Liver (tissue), 8 donors: ENCODE measurements at regions not wholly inside any gene's neighbourhood (a gene's known extent, or its start where the extent isn't known, plus 50 kb on each side); places are given as distances from the start of the nearest gene placed in this dataset.

Source experiments
- DNase-seq: peaks from one replicate; pipeline ENCODE4 v3.0.0-alpha.2; 2017; ENCODE audit warnings: low spot score
- H3K27ac ChIP-seq, 2 donors: one replicate each; pipeline ENCODE4 v1.7.0; 2013; ENCODE audit warnings: inconsistent platforms in 2 of 2, low read length in 2 of 2, control low read depth in 1 of 2, low read depth in 1 of 2, mild to moderate bottlenecking in 1 of 2
- H3K27me3 ChIP-seq, 4 donors: one replicate each; pipeline versions ENCODE4 v1.6.1 to v1.7.0; 2013; ENCODE audit warnings: low read length in 3 of 4, inconsistent platforms in 1 of 4, mild to moderate bottlenecking in 1 of 4, moderate library complexity in 1 of 4; ENCODE audit not compliant: control insufficient read depth in 4 of 4, insufficient read depth in 4 of 4
- H3K36me3 ChIP-seq, 4 donors: one replicate each; pipeline versions ENCODE4 v1.6.1 to v1.7.0; 2013; ENCODE audit warnings: low read length in 3 of 4, mild to moderate bottlenecking in 3 of 4, low read depth in 1 of 4, moderate library complexity in 1 of 4; ENCODE audit not compliant: control insufficient read depth in 4 of 4, insufficient read depth in 3 of 4
- H3K4me1 ChIP-seq, 4 donors: one replicate each; pipeline versions ENCODE4 v1.6.1 to v1.7.0; 2013; ENCODE audit warnings: low read length in 3 of 4, mild to moderate bottlenecking in 3 of 4, moderate library complexity in 1 of 4; ENCODE audit not compliant: control insufficient read depth in 4 of 4, insufficient read depth in 4 of 4
- H3K4me3 ChIP-seq, 3 donors: one replicate each; pipeline versions ENCODE4 v1.6.1 to v1.7.0; 2013; ENCODE audit warnings: low read length in 3 of 3, control low read depth in 1 of 3, low read depth in 1 of 3, mild to moderate bottlenecking in 1 of 3
- H3K9ac ChIP-seq, 2 donors: one replicate each; pipeline ENCODE4 v1.7.0; 2013; ENCODE audit warnings: low read length in 2 of 2, mild to moderate bottlenecking in 2 of 2, moderate library complexity in 2 of 2, control low read depth in 1 of 2, low read depth in 1 of 2
- H3K9me3 ChIP-seq, 4 donors: one replicate each; pipeline versions ENCODE4 v1.6.1 to v1.7.0; 2013; ENCODE audit warnings: low read length in 3 of 4; ENCODE audit not compliant: control insufficient read depth in 4 of 4
- ATF3 ChIP-seq: IDR thresholded peaks from 2 replicates; pipeline ENCODE4 v1.6.1; 2016; ENCODE audit warnings: antibody characterized with exemption
- CTCF ChIP-seq: fragments of 150-350 bp; IDR thresholded peaks from 2 replicates; pipeline ENCODE4 v1.5.1; 2017; ENCODE audit warnings: improper control_type of control experiment, low read depth, low read length; ENCODE audit not compliant: missing input control
- EGR1 ChIP-seq, 2 donors: IDR thresholded peaks; 2 replicates each; pipeline ENCODE4 v1.6.1; 2016 to 2018; ENCODE audit warnings: antibody characterized with exemption in 2 of 2, low read depth in 2 of 2
- FOXA2 ChIP-seq: IDR thresholded peaks from 2 replicates; pipeline ENCODE4 v1.6.1; 2016; ENCODE audit warnings: antibody characterized with exemption
- GABPA ChIP-seq, 2 donors: IDR thresholded peaks in 1 of 2; conservative IDR thresholded peaks in 1 of 2; 2 replicates each; pipeline ENCODE4 v1.6.1; 2016; ENCODE audit warnings: antibody characterized with exemption in 2 of 2, mild to moderate bottlenecking in 1 of 2, moderate library complexity in 1 of 2
- HNF4A ChIP-seq, 2 donors: conservative IDR thresholded peaks; 2 replicates each; pipeline ENCODE4 v1.6.1; 2016; ENCODE audit warnings: antibody characterized with exemption in 2 of 2, mild to moderate bottlenecking in 2 of 2
- HNF4G ChIP-seq: IDR thresholded peaks from 2 replicates; pipeline ENCODE4 v1.6.1; 2016; ENCODE audit warnings: antibody characterized with exemption
- JUND ChIP-seq, 2 donors: IDR thresholded peaks; 2 replicates each; pipeline ENCODE4 v1.6.1; 2016; ENCODE audit warnings: antibody characterized with exemption in 2 of 2
- MAX ChIP-seq: IDR thresholded peaks from 2 replicates; pipeline ENCODE4 v1.6.1; 2016; ENCODE audit warnings: antibody characterized with exemption
- NR2F2 ChIP-seq: IDR thresholded peaks from 2 replicates; pipeline ENCODE4 v1.6.1; 2016; ENCODE audit warnings: antibody characterized with exemption
- RAD21 ChIP-seq, 2 donors: IDR thresholded peaks; 2 replicates each; pipeline ENCODE4 v1.6.1; 2016; ENCODE audit warnings: antibody characterized with exemption in 2 of 2, mild to moderate bottlenecking in 2 of 2
- REST ChIP-seq: IDR thresholded peaks from 2 replicates; pipeline ENCODE4 v1.6.1; 2016; ENCODE audit warnings: antibody characterized with exemption, mild to moderate bottlenecking
- RXRA ChIP-seq, 2 donors: IDR thresholded peaks; 2 replicates each; pipeline ENCODE4 v1.6.1; 2017 to 2018; ENCODE audit warnings: antibody characterized with exemption in 2 of 2, mild to moderate bottlenecking in 1 of 2
- SP1 ChIP-seq: IDR thresholded peaks from 2 replicates; pipeline ENCODE4 v1.6.1; 2018; ENCODE audit warnings: antibody characterized with exemption, mild to moderate bottlenecking
- TAF1 ChIP-seq: conservative IDR thresholded peaks from 2 replicates; pipeline ENCODE4 v1.6.1; 2016; ENCODE audit warnings: antibody characterized with exemption, mild to moderate bottlenecking
- YY1 ChIP-seq: IDR thresholded peaks from 2 replicates; pipeline ENCODE4 v1.6.1; 2016; ENCODE audit warnings: antibody characterized with exemption, mild to moderate bottlenecking
- ZBTB33 ChIP-seq: IDR thresholded peaks from 2 replicates; pipeline ENCODE4 v1.6.1; 2016; ENCODE audit warnings: antibody characterized with exemption
- WGBS: extraction: QIAGEN DNeasy Blood & Tissue Kit; methylation state at CpG from one replicate; pipeline ENCODE4 v1.1.7; 2013; 5-methylcytosine and 5-hydroxymethylcytosine counted together
- donor health status: healthy.
- donor health status: healthy.
- donor health status: healthy.
- donor health status: healthy.
- donor health status: healthy.

GRCh38 chr12:41736436-41736835 lies 408.2 kb downstream of the GXYLT1 start:
- no peaks in the 10 kb centered on the region for H3K9me3 ChIP-seq
- DNase-seq: no peak
- no peaks in the 10 kb centered on the region for H3K4me1 ChIP-seq
- H3K27ac ChIP-seq: no peak overlapping the region
- H3K9ac ChIP-seq: no peak overlapping the region
- no peak overlapping the region for H3K4me3 ChIP-seq
- H3K36me3 ChIP-seq: no peaks in the 10 kb centered on the region
- WGBS: 80% methylated on average over 1 of the region's 1 CpG
- TF ChIP-seq YY1: no peak
- no peak for TF ChIP-seq REST
- TF ChIP-seq GABPA (IDR thresholded peaks at IDR 0.05 in 1 of 2, conservative IDR thresholded peaks at IDR 0.05 in 1 of 2): no peak
- TF ChIP-seq HNF4G: no peak
- no peak for TF ChIP-seq FOXA2
- TF ChIP-seq MAX: no peak
- no peak for TF ChIP-seq RXRA (IDR thresholded peaks at IDR 0.05)
- no peak for TF ChIP-seq SP1
- TF ChIP-seq JUND (IDR thresholded peaks at IDR 0.05): no peak
- no peak for TF ChIP-seq TAF1
- no peak for TF ChIP-seq NR2F2
- TF ChIP-seq ATF3: no peak
- TF ChIP-seq RAD21 (IDR thresholded peaks at IDR 0.05): no peak
- no peak for TF ChIP-seq HNF4A (conservative IDR thresholded peaks at IDR 0.05)
- TF ChIP-seq CTCF: no peak
- no peak for TF ChIP-seq EGR1 (IDR thresholded peaks at IDR 0.05; ENCODE audit: low read depth in 2 of 2)
- TF ChIP-seq ZBTB33: no peak
- H3K27me3 ChIP-seq: no peaks in the 10 kb centered on the region

GRCh38 chr12:41731691-41732090 lies 413.0 kb downstream of the GXYLT1 start:
- 79% methylated on average over 1 of the region's 1 CpG for WGBS
- TF ChIP-seq GABPA (IDR thresholded peaks at IDR 0.05 in 1 of 2, conservative IDR thresholded peaks at IDR 0.05 in 1 of 2) (no peak), EGR1 (IDR thresholded peaks at IDR 0.05; ENCODE audit: low read depth in 2 of 2) (no peak), JUND (IDR thresholded peaks at IDR 0.05) (no peak), MAX (no peak), CTCF (no peak), SP1 (no peak), FOXA2 (no peak), HNF4G (no peak), NR2F2 (no peak), REST (no peak), HNF4A (conservative IDR thresholded peaks at IDR 0.05) (no peak), YY1 (no peak), TAF1 (no peak)

More at GRCh38 chr12:41731691-41732090, 413.0 kb downstream of the GXYLT1 start:
- Histone ChIP-seq H3K36me3 (no peaks in the 10 kb centered on the region), H3K9ac (no peak overlapping the region), H3K27ac (no peak overlapping the region), H3K27me3 (peaks cover 0 to 3% (median 0%) of the 10 kb centered on the region in 4 donors), H3K4me1 (no peaks in the 10 kb centered on the region), H3K4me3 (no peak overlapping the region), H3K9me3 (no peaks in the 10 kb centered on the region)
- no peak for DNase-seq
